ENCODE measurements at regions not wholly inside any gene's neighbourhood (a gene's known extent, or its start where the extent isn't known, plus 50 kb on each side); places are given as distances from the start of the nearest gene placed in this dataset.

DNA sequence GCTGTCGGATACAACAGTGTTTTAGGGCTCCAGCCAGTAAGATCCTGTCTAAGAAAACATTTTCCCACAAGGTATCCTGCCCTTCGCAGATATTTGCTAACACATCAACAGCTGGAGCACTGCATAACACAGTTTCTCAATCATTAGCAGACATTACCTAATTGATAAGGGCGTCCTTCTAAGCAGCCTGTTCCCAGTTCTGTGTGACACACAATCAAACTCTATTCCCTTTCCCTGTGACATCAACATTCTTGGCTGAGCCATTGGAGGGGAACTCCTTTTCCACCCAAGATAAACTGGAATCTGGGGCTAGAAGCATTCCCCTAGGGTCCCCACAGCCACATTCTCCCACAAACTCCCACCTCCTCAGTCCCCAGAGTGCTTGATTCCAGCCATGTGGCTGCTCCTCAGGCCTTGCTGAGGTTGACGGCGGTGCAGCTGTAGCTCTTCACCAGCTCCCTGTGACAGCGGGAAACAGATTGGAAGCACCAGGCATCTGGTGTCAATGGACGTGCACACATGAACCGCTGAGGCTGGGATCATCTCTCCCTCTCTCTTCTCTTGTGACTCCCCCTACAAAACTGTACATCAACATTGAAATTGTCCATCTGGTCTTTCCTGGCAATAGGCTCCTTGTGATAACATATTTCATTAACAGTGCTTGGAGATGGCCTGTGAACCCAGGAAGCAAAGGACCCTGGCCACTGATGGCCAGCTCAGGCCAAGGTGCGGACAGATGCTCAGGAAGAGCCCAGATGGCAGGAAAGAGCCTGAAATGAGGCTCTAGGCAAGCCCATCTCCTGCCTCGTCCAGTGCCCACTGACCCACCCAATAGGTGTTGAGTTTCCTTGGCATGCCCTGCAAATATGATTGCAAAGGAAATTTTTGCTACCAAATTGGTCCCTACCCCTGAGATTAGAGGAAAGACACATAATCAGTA, 131.1 kb upstream of the TBX20 start:
- no peak for DNase-seq

DNA sequence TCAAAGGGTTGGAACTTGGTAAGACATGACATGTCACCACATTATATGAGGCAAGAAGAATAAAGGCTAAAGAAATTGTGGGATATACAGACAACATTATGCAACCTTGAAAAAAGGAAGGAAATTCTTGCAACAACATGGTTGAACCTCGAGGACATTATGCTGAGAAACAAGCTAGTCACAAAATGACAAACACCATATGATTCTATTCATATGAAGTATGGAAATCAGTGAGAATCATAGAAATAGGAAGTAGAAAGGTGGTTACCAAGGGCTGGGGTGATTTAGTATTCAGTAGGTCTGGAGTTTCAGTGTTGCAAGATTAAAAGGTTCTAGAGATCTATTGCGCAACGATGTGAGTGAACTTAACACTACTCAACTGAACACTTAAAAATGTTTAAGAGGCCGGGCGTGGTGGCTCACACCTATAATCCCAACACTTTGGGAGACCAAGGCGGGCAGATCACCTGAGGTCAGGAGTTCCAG, 126.9 kb upstream of the TBX20 start:
- DNase-seq, result no peak

DNA sequence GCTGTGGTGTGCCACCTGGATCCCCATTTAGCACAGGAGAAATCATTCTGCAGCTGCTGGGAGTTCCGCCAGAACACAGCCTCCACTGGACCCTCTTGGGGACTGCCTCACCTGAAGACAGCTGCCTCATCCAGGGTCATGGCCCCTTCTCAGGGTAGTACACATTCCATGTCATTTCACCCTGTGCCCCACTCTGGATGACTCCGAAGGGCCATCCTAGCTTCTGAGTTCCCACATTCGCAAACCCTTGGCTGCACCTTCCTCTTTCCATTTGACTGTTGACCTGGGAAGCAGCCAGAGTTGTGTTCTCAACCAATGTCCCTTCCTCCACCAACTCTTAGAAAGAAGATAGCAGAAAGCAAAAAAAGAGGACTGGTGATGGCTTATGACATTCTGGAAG, 125.6 kb upstream of the TBX20 start:
- no peak for DNase-seq

DNA sequence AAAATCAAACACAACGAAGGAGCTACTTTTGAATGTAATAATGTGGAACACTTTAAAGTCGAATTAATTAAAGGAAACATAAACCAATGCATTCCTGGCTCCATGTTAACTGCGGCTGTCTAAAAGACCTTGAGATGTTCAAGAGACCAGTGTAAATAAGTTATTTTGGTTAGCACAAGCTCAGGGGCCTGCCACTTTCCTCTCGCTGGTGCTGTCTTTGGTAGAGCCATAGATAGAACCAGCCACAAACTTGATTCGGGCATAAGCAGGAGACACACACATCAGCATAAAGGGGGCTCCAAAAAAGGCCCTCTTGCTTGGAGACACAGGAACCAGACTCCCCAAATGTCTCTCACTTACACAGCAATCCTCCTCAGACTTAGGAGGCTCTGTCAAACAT, 121.6 kb upstream of the TBX20 start:
- DNase-seq, result no peak

DNA sequence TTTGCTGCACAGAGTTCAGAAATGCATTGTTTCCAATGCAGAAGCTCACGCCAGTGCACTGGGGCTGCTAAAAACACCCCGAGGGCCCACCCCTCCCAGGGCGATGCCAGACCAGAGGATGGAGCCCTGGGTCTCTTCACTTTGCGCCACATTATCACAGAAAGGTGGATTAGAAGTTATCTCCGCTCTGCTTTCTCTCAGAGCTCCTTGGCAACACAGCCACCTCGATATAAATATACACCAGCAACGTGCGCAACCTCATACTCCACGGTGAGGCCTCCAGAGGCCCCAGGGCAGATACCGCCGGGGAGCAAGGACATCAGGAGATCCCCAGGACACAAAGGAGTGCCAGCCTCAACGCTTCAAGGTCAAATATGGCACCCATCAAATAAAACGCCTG, 121.0 kb upstream of the TBX20 start:
- DNase-seq, result no peak

DNA sequence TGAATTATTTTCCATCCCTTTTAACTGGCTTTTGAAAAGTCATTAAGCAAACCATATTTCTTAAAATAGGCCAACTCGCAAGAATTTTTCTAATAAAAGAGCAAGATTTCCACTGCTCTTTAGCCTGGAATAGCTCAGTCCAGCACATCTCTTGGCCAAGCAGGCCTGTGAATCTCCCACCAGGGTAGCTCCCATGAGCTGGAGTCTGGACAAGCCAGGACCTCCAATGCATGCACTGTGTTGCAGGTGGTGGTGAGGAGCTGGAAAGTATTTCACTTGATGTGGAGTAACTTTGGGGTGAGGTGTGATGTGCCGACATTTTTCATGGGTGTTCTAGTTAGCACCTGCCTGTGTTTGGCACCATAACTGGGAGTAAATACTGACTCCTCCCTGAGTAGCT, 117.3 kb upstream of the TBX20 start:
- no peak for DNase-seq

DNA sequence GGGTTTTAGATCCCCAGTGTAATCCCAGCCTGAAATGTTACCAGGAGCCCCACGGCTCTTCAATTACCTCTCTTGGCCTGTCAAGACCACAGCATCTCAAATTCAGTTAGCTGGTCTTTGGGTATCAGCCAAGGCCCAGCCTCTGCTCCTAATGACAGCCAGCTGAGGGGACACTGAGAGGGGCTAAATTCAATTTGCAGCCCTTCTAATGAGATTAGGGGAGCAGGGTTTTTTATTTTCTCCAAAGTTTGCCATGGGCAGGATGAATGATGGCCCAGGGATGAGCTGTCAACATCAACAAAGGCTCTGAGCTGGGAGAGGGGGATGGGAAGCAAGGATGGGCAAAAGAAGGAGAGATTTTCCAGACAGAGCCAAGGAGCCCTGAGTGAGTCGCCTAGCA, 116.8 kb upstream of the TBX20 start:
- no peak for DNase-seq

DNA sequence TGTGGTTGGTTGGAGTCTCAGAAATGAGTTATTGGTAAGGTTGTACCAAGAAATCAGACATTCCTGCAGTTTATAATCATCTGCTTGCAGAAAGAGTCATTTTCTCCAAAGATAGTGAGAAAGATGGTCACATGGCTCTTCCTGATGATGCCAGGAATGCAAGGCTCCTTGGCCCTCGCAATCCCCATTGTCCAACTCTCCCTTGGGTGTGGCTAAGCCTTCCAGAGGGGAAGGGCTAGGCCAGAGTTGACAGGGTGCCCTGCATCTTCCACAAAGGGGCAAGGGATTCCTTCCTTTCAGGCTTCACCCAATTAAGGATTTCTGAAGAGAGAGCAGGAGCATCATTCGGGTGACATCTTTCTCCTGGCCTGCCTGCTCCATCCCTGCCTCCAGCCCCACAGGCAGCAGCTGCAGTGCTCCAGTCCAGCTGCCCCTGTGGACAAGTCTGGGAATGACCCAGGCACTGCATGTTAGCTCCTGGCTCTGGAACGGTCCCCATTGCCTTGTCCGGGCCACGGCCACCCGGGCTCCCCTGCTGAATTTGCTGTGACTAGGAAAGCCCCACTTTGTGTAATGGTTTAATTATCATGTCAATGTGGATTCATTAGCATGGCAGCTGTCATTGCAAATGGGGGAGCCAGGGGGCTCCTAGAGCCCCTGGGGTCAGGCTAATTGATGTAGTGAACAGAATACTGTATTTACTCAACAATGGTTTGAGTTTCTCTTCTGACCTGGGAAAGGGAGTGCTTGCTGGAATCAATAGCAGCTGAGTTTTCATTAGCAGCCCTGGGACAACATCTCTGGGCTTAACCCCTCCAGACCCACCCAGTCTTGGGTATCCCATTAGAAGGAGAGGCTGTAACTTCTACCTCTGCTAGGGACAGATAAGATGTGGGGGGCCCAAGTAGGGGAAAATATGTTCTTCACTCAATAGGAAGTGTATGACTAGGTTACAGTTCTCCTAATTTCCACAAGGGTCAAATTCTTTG, 112.6 kb upstream of the TBX20 start:
- DNase-seq, result no peak

DNA sequence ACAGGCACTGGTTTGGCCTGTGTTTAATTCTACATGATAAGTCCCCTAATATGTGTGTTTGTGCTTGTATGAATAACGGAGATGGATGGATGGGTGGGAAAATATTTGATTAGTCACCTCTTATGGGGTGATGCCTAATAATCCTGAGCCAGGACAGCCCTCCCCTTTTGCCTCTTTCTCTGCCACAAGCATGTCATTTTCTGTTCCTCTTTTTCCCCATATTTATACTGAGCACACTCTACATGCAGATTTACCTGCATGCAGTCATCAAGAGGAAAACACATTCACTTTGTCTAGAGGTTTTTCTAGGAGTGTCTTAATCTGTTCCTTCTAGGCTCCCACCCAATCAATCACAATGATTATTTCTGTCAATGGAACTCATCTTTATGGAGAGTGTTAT, 111.6 kb upstream of the TBX20 start:
- no peak for DNase-seq

DNA sequence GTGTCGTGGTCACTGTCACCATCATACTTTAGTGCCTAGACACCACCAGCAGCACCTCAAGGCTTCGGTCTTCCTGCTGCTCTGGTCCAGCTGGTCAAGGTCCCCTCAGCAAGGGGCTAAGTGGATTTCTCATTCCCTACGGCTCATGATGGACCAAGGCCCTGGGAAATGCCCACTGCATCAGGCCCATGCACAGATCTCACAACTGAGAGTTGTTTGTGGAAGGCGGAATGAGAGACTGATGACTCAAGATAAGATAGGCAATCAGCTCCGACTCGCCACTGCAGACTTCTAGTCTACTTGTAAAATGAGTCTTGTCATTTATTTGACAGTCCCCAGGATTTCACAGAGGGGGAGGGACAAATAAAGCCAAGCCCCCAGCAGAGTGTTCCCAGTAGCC, 108.4 kb upstream of the TBX20 start:
- no peak for DNase-seq

DNA sequence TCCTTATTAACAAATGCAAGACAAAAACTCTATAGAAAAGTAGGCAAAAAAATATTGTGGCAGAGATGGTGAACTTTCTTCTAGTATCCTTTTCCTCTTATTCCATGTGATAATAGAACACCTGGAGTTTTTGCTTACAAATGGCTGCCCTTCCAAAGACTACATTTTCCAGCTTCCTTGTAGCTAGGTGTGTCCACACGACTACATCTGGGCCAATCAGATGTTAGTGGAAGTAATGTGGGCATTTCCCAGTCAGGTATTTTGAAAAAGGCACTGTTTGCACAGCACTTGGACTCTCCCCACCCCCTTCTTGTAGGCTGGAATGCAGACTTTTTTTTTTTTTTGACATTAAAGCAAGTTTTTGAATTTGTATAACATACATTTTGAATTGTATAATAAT, 105.5 kb upstream of the TBX20 start:
- DNase-seq, result no peak

DNA sequence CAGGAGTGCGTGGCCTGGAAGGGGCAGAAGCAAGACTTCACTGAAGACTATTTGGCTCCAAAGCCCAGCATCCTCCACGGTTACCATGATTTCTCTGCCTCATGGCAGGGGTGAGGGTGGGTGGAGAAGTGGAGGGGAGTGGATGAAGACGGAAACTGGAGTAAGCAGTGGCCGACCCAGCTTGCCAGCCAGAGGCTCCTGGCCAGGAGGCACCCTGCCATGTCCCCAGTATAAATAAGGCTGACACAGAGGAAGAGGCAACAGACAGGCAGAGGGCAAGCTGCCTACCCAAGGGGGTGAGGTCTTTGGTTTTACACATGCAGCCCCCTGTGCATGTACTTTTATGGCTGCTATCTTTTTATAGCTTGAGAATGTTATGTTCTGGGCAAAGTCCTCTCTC, 102.6 kb upstream of the TBX20 start:
- no peak for DNase-seq

DNA sequence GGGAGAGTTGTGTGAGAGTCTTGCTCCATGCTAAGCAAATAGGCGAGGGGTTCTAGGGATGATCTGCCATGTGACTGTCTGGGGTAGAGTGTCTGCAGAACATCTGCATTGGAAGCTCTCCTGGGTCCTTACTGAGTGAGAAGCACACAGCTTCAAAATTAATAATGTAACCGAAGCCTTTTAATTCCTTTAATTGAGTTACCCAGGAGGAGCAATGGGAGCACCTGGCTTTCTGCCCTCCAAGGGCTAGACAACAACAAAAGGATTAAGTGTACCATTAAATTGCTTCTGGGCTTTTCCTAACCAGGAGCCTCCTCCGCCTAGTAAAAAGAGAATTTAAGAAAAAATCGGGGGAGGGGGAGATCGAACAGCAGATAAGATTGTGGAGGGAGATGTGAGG, 102.0 kb upstream of the TBX20 start:
- DNase-seq, result no peak

DNA sequence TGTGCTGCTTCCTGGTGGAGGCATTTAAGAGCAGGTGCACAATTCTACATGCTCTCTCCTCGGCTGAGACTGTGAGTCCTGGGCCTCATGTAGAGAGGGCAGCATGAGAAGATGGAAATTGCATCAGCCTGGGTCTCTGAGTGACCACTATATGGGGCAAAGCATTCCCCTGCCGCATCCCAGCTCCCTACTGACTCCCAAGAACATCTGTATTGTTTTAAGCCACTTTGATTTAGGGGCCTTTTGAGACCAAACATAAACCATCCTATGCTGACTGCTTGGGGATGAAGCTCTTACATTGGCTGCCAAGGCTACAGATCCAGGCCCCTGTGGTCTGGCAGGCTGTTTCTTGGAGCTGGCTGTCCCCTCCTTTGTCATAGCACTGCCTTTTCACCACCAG, 101.3 kb upstream of the TBX20 start:
- no peak for DNase-seq

DNA sequence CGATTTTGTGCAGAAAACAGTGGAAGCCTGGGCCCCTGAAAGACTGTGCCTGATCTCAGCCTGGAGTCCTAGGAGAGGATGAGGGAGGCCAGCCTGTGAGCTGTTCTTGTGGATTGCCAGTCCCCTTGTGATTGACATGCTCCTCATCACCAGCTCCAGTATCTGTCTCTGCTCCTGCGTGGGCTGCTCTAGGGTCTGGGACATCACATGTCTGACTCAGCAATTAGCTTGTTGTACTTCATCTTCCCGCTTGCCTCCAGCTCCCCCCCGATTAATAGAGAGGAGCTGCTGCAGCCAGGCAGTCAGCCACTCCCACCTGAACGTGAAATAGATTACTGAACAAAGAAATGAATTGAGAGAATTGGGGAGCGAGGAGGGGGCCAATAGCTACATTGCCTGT, 99.6 kb upstream of the TBX20 start:
- no peak for DNase-seq

DNA sequence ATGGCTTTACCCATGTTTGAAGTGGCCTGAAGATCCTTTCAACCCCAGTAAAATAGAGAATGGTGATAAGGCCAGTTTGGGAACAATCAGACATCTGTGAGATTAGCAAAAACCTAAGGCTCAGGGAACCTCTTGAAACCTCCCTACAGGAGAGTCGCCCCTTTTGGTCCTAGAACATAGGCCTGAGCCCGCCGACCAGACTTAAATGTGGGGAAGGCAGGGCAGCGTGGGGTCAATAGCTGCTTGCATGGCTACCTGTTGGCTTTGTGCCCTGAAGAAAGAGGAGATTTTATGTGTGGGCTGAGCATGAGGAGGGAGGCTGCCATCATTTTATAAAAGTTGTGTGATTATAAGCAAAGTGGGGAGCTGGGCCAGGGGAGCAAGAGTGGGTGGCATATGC, 97.6 kb upstream of the TBX20 start:
- DNase-seq, result no peak

DNA sequence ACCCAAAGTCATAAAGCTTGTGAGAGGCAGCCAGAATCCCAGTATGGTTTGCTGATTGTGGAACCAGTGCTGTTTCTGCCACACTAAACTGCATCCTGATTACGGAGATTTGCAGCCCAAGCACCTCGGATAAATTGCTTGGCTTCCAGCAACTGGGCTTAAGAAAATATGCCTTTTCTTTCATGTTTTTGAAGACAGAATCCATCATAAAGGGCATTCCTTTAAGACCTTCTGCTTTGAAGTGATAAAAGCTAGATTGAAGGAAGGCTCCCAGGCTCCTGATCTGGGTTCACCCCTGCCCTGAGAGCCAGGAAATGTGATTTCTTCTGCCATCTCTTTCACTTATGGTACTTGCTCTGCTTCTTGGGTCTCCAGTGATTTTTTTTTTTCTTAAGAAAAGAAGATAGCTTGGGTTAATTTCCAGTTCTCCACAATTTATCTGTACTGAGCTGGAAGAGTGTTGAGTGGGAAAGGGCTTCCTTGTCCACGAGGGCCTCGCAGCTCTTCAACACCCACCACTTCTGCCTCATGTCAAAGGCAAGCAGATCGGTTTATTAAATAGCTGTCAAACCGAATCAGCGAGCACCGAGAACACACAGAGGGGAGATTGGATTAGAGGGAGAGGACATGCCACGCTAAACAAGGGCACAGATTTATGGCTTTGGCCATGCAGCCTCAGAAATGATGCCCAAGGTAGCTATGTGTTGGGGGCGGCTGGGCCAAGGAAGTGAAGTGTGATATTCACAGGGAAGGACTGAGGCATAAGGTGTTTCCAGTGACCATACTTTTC, 94.9 kb upstream of the TBX20 start:
- DNase-seq, result no peak

DNA sequence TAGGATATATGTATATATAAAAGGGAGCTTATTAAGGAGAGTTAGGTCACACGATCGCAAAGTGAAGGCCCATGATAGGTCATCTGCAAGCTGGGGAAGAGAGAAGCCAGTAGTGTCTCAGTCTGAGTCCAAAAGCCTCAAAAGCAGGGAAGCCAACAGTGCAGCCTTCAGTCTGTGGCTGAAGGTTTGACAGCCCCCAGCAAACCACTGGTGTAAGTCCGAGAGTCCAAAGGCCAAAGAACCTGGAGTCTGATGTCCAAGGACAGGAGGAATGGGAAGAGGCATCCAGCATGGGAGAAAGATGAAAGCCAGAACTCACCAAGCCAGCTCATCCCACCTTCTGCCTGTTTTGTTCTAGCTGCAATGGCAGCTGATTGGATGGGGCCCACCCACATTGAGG, 88.9 kb upstream of the TBX20 start:
- no peak for DNase-seq

DNA sequence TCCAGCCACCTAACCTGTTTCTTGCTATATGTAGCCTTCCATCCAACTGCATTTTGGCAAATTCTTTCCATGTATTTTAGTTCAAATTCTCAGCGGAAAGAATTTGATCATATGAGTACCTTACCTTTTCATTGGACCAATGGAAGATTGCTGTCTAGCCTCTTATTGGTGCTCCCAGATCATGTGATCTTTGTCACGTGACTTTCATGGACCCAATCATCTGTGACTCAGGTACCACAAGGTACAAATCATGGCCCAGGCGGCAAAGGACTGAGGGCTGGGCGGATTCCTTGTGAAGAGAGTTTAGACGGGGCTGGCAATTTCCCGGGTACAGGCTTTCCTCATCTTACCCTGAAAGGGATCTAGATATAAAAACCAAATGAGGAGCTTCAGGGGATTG, 85.9 kb upstream of the TBX20 start:
- no peak for DNase-seq

DNA sequence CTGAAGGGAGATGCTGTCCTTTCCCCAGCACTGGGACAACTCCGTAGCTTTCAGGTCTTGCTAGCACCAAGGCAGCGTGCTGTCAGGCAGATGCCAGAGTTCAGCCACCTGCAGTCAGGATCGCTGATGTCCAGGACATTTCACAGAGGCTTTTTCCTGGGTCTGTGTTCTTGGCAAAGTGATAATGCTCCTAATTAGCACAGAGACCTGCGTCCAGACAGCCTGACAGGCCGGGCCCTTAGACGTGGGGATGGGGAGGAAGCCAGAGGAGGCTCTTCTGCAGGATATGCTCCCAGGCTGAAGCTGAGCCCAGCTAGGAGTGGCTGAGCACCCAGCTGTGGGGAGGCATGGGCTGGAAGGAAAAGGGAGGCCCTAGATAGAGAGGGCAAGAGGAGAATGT, 82.5 kb upstream of the TBX20 start:
- no peak for DNase-seq

DNA sequence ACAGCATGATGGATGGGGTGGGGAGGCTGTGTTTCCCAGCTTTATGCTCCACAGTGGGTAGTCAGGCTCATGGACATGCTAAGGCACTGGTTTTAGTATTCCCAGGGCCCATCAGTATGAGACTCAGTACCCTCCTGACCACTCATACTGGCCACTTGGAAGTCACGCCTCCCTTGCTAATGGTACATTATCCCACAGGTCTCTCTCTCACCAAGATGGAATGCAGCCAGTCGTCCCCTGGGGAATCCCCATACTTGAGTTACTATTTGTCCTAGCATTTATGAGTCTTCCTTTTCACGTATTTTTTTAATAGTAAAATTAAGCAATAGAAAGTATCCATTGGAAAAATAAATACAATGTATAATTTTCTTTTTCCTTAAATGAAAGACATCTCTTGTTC, 80.6 kb upstream of the TBX20 start:
- DNase-seq, result no peak

DNA sequence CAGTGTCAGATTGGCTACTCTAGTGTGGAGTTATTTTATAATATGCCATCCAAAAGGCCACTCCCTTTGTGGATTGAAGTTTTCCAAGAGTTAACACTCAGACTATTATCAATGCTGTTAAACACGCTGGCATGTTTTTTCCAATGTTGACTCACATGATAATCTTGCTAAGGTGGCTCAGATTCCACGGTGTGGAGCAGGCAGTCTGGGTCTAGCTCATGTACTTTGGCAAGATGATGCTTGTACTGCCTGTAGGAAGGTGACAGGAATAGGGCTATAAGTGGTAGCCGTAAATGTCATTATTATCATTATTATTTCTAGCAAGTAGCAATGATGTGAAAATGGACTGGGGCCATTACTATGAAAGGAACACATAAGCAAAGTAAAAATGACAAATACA, 79.4 kb upstream of the TBX20 start:
- DNase-seq, result no peak

Data from effector CD8-positive, alpha-beta T cell (primary cell).